BJ (cell line): ENCODE measurements at regions not wholly inside any gene's neighbourhood (a gene's known extent, or its start where the extent isn't known, plus 50 kb on each side); places are given as distances from the start of the nearest gene placed in this dataset.

Experiments used
- CTCF ChIA-PET: fragments of 350-600 bp; formaldehyde crosslinking; extraction: SDS; loops from one replicate; lab custom pipeline; 2021; ENCODE audit warnings: antibody characterized with exemption, inconsistent platforms; lab: Yijun Ruan, JAX
- POLR2A ChIA-PET: fragments of 300-600 bp; sonication (Branson Sonifier 250); formaldehyde crosslinking; extraction: SDS; loops from one replicate; lab custom pipeline; 2021; ENCODE audit warnings: antibody characterized with exemption; lab: Charles Lee
- DNase-seq: peaks from one replicate; pipeline ENCODE4 v3.0.0-alpha.2; 2011; ENCODE audit warnings: low read depth
- H3K27me3 ChIP-seq: 2 replicates; pipeline ENCODE4 v1.6.0; 2011; ENCODE audit warnings: low read length; ENCODE audit not compliant: control insufficient read depth, insufficient read depth
- H3K36me3 ChIP-seq: 2 replicates; pipeline ENCODE4 v1.5.1; 2011; ENCODE audit warnings: low read length; ENCODE audit not compliant: control insufficient read depth, insufficient read depth
- H3K4me3 ChIP-seq: 2 replicates; pipeline ENCODE4 v1.5.1; 2011; ENCODE audit warnings: low read depth, mild to moderate bottlenecking, control low read depth, low read length
- TF ChIP-seq, protein P1 (sequence below): IDR thresholded peaks from 2 replicates; pipeline ENCODE4 v1.5.1; 2011; ENCODE audit warnings: low read depth, mild to moderate bottlenecking, control low read depth, inconsistent platforms, low read length, moderate library complexity; ENCODE audit not compliant: insufficient read depth

DNA sequence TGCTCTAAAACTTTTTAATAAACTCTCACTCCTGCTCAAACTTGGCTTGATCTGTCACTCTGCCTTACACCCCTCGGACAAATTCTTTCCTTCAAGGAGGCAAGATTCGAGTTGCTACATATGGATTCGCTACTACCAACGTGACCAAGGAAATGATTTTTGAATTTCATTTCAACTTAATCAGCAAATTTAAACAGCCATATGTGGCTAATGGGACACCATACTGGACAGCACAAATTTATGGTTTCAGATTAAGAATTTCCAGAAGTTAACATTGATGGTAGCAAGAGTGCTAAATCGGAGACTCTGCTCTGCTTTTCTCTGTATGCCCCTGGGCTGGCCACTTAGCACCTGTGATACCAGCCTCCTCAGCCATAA lies 318.2 kb upstream of the PSMD7 start:
- TF ChIP-seq, protein P1, sequence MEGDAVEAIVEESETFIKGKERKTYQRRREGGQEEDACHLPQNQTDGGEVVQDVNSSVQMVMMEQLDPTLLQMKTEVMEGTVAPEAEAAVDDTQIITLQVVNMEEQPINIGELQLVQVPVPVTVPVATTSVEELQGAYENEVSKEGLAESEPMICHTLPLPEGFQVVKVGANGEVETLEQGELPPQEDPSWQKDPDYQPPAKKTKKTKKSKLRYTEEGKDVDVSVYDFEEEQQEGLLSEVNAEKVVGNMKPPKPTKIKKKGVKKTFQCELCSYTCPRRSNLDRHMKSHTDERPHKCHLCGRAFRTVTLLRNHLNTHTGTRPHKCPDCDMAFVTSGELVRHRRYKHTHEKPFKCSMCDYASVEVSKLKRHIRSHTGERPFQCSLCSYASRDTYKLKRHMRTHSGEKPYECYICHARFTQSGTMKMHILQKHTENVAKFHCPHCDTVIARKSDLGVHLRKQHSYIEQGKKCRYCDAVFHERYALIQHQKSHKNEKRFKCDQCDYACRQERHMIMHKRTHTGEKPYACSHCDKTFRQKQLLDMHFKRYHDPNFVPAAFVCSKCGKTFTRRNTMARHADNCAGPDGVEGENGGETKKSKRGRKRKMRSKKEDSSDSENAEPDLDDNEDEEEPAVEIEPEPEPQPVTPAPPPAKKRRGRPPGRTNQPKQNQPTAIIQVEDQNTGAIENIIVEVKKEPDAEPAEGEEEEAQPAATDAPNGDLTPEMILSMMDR: no peak
- CTCF ChIA-PET: no interaction called here
- POLR2A ChIA-PET: no interaction called here
- H3K27me3 ChIP-seq: no peaks in the 10 kb centered on the region
- DNase-seq: no peak
- no peaks in the 10 kb centered on the region for H3K36me3 ChIP-seq
- H3K4me3 ChIP-seq: no peak overlapping the region

DNA sequence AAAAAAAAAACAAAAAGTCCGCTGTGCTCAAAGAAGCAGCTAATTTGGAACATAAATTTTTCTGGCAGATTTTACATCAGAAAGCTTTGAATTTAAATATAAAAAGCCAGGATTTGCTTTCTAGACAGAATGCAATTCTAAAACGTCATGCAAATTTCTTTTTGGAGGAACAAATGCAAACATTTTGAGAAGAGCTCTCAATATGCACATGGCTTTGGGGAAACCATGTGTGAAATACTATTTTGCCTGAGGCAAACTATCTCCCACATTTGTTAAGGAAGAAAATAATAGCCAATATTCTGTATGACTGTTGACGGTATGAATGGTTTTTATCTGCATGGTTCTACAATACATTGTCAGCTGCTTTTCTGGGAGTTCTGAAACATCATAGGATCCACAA lies 320.0 kb upstream of the PSMD7 start:
- no peaks in the 10 kb centered on the region for H3K36me3 ChIP-seq
- ChIA-PET POLR2A (no interaction called here), CTCF (no interaction called here)
- DNase-seq: no peak
- no peaks in the 10 kb centered on the region for H3K27me3 ChIP-seq
- no peak overlapping the region for H3K4me3 ChIP-seq
- TF ChIP-seq, protein P1: no peak

DNA sequence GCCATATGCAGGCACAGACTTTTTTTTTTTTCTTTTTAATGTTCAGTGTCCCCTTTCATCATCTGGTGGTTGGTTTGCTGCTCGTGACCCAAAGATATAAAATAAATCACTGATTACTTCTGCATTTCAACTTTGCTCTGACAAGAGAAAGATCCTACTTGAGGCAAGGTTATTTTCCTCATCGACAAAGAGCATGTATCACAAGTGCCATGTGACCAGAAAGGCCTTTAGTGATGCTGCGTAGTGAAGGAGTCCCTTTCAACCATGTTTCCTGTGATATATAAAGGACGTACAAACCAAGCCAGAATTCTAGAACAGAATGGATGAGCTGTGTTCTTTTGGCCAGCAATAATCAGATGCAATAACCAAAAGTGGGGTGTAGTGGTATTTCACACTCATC lies 323.4 kb upstream of the PSMD7 start:
- no peak for DNase-seq
- TF ChIP-seq, protein P1: no peak
- POLR2A ChIA-PET: no interaction called here
- CTCF ChIA-PET: no interaction called here
- no peaks in the 10 kb centered on the region for H3K27me3 ChIP-seq
- no peaks in the 10 kb centered on the region for H3K36me3 ChIP-seq
- H3K4me3 ChIP-seq: no peak overlapping the region

DNA sequence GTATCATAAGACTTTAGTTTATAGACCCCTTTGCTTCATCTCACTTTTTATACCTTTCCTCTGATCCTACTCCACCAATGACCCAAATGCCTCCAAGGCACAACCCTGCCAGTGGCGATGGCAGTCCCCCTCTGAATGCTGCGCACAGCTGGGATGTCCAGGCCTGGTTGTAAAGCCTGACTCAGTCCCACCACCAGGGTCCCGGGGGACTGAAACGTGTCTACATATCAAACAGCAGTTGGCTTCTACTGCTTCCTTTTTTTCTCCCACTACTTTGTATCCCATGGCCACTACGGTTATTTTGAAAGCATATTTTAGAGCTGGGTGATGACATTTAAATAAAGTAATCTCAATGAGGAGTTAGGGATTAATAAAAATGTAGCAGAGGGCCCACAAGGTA lies 329.8 kb upstream of the PSMD7 start:
- ChIA-PET POLR2A (no interaction called here), CTCF (interaction anchor here (0.6 to 0.9 kb wide), 2 partner anchors 10 to 15 kb away, joined by 3 read pairs; no protein-coding TSS in a partner anchor)
- TF ChIP-seq, protein P1: no peak
- no peaks in the 10 kb centered on the region for H3K36me3 ChIP-seq
- no peaks in the 10 kb centered on the region for H3K27me3 ChIP-seq
- H3K4me3 ChIP-seq: no peak overlapping the region
- no peak for DNase-seq

- TF ChIP-seq, protein P1: no peak
- no peak for DNase-seq
- Histone ChIP-seq H3K4me3 (no peak overlapping the region), H3K27me3 (no peaks in the 10 kb centered on the region), H3K36me3 (no peaks in the 10 kb centered on the region)
- POLR2A ChIA-PET: no interaction called here
- CTCF ChIA-PET: no interaction called here
Measured at GRCh38 chr16:73965591-73965990, 331.0 kb upstream of the PSMD7 start.
